GM10266 (cell line): ENCODE measurements at regions not wholly inside any gene's neighbourhood (a gene's known extent, or its start where the extent isn't known, plus 50 kb on each side); places are given as distances from the start of the nearest gene placed in this dataset.
"Not testable (repeated sequence)": the region's sequence is repeated elsewhere in the genome, so short reads cannot be mapped to it uniquely, and the experiment has no call there.

Experiments
- DNase-seq: peaks from one replicate; pipeline ENCODE4 v3.0.0; 2012; ENCODE audit errors: extremely low spot score
- CTCF ChIP-seq: IDR thresholded peaks from 2 replicates; pipeline ENCODE4 v1.5.1; 2012; ENCODE audit warnings: mild to moderate bottlenecking, low read depth; ENCODE audit not compliant: control insufficient read depth, insufficient read depth; ENCODE audit errors: missing control alignments

GRCh38 chr3:84717894-84718293, 240.9 kb upstream of the CADM2 start:
- no peak for TF ChIP-seq CTCF
- no peak for DNase-seq

GRCh38 chr3:84724877-84725276, 233.9 kb upstream of the CADM2 start:
- DNase-seq: no peak
- TF ChIP-seq CTCF: no peak

- no peak for DNase-seq
- TF ChIP-seq CTCF: no peak
Measured at GRCh38 chr3:84727616-84728015, 231.2 kb upstream of the CADM2 start.

- DNase-seq: not testable (repeated sequence)
Measured at GRCh38 chr3:84734731-84735130, 224.1 kb upstream of the CADM2 start.

GRCh38 chr3:84738086-84738485, 220.7 kb upstream of the CADM2 start:
- TF ChIP-seq CTCF: no peak
- DNase-seq: no peak

- no peak for DNase-seq
- no peak for TF ChIP-seq CTCF
Measured at GRCh38 chr3:84742915-84743425, 215.8 kb upstream of the CADM2 start.

GRCh38 chr3:84744130-84744529, 214.7 kb upstream of the CADM2 start:
- DNase-seq: no peak
- no peak for TF ChIP-seq CTCF

GRCh38 chr3:84755860-84756259, 202.9 kb upstream of the CADM2 start:
- no peak for TF ChIP-seq CTCF
- DNase-seq: no peak
